Hepatic stellate cell (primary cell): ENCODE measurements at regions not wholly inside any gene's neighbourhood (a gene's known extent, or its start where the extent isn't known, plus 50 kb on each side); places are given as distances from the start of the nearest gene placed in this dataset.

Source experiments
- DNase-seq: peaks from one replicate; pipeline ENCODE4 v3.0.0; 2011; ENCODE audit warnings: low spot score

- no peak for DNase-seq
Measured at GRCh38 chr12:91576432-91576831, 393.8 kb upstream of the DCN start.

- no peak for DNase-seq
Measured at GRCh38 chr12:91575630-91576029, 393.0 kb upstream of the DCN start.

DNA sequence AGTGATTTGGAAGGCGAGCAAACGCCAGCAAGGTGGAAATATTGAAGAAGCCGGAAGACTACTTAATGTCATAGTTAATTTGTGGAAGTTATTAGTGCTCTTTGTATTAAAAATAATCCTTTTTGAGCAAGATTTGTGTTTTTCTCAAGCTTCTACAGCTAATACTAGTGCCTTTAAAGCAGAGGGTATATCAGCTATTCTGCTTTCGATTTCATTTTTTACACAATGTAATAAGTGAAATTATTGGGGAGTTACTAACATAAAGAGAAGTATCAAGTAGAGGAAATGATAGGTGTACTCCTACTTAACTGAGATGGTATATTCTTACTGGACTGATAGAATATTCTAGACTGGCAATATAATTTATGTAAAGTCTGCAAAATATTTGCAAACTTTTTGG lies 392.4 kb upstream of the DCN start:
- DNase-seq: no peak

GRCh38 chr12:91574391-91574790 lies 391.8 kb upstream of the DCN start:
- DNase-seq: no peak

DNA sequence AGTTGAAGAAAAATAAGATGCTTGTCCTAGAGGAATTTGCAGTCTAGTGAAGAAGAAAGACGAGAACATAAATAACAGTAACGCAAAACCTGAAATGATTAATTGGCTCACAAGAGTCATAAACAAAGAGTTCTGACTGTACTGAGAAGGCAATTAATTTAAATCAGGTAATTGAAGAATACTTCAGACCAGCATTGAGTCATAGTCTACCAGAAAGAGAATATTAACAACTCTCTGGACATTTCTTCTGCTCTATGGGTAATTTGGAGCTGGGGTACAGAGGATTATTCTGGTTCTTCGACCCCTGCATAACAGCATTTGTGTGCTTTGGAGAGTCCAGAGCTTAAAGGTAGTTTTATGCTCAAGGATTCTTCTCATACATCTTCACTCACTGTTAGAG lies 390.3 kb upstream of the DCN start:
- DNase-seq: no peak

DNA sequence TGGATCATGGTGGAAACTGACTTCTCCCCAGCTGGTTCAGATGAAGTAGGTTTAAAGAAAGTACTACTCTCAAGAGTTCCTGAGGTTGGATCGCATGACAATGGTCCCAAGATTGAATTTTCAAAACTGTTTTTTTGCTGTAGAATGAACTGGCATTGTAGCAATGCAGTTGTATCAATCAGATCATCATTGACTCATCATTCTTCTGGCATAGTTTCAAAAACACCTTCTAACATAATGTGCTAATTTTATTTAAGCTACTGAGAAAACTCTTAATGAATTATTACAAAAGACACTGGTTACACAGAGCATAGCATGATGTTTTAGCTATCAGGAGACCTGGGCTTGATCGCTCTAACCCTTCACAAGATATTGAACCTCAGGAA lies 384.5 kb upstream of the DCN start:
- no peak for DNase-seq

DNA sequence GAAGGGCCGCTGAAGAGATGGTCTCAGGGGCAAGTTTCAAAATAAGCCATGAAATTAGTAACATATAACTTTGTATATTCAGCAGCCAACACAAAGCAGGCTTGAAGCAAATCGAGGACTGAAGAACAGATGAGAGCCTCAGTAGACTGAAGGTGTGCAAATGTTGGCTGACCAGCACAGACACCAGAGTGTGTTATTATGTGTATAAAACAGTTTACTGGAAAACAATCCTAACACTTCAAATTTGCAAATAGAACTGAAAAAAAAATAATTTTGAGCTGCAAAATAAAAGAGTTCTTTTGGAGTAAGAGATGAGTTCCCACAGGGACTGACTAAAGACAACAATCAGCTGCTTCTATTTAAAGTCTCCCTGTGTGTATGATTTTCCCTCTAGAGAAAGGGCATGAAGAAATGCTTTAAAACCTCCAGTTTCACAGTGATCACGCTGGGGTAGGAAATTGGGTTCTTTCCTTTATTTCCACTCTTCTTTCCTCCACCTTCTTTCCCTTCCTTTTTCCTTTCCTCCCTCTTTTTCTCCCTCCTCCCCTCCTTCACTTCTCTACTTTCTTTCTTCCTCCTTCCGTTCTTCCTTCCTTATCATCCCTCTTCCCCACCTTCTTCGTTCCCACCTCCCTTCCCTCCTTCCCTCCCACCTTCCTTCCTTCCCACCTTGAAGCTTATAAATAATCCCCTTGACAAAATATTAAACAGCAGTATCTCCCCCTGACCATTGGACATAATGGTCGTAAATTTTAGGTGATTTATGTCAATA lies 383.9 kb upstream of the DCN start:
- DNase-seq: no peak

GRCh38 chr12:91565846-91566245 lies 383.2 kb upstream of the DCN start:
- DNase-seq: no peak

- DNase-seq: no peak
Measured at GRCh38 chr12:91565246-91565645, 382.6 kb upstream of the DCN start.

DNA sequence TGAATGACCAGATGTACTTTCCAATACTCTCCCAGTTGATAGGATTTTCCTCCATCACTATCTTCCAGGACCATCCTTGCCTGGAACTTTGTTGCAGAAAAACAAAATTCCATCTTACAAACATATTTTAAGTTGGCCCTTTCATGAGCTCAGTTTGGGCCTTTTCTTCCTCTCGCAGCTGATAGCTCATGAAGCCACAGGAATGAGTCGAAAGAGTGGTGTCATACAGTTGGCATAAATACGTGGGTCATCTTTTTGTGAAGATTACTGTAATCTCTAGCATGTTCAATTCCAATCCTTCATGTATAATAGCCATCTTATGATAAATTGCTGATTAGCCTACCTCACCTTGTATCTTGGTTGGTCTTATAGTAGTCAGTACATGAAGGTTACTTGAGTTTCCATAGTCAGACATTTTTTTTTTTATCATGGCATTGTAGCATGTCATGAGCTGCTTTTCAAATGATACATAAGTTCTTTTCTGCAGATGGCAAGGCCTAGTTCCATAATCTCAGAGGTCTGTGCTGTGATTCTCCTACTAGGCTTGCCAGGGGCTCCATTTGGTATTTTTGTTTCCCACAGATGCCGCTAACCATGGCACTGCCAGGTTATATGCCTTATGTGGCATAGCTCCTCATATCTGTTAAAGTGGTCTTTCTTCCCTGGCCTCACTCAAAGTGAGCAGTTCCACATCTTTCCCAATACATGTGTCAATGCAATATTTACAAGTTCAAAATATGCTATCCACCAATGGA lies 380.6 kb upstream of the DCN start:
- DNase-seq: no peak

- no peak for DNase-seq
Measured at GRCh38 chr12:91562476-91562875, 379.9 kb upstream of the DCN start.

DNA sequence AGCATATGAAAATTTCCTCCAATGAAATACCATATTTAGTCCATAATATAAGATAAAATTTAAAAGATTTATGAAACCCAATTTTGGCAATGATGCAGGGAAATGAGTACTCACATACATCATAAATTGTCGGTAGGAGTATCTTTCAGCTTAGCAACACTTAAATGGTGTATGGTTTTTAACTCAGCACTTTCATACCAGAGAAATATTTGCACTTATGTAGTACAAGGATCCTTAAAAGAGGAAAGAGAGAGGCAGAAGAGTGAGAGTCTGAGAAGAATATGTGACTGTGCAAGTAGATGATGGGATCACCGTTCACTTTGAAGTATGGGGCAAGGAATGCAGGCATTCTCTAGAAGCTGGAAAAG lies 379.3 kb upstream of the DCN start:
- no peak for DNase-seq

DNA sequence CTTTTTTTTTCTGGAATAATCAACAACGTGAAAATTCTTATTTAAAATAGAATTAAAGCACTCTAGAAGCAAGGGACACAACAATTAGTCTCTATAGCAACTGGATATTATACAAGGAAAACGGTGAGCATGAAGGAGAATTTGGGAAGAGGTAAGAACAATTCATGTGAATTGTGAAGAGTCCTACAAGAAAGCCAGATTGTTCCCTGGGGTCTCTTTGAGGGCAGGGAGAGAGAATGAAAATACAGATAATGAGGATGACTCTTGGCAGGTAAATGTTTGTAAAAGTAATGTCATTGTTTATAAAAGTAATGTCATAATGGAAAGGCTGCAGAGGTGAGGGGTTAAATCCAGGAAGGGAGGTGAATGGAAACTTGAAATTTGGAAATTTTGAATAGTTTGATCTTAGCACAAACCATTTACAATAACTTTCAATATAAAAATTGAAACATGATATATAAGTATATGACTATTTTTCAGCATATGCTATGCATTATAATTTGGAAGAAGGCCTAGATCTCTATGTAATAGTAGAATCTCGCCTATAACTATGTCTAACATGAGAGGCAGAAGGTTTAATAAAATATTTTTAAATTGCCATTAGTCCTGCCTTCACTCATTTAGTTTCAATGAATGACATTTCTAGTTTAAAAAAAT lies 378.8 kb upstream of the DCN start:
- DNase-seq: no peak

- DNase-seq: no peak
Measured at GRCh38 chr12:91556909-91557308, 374.3 kb upstream of the DCN start.

DNA sequence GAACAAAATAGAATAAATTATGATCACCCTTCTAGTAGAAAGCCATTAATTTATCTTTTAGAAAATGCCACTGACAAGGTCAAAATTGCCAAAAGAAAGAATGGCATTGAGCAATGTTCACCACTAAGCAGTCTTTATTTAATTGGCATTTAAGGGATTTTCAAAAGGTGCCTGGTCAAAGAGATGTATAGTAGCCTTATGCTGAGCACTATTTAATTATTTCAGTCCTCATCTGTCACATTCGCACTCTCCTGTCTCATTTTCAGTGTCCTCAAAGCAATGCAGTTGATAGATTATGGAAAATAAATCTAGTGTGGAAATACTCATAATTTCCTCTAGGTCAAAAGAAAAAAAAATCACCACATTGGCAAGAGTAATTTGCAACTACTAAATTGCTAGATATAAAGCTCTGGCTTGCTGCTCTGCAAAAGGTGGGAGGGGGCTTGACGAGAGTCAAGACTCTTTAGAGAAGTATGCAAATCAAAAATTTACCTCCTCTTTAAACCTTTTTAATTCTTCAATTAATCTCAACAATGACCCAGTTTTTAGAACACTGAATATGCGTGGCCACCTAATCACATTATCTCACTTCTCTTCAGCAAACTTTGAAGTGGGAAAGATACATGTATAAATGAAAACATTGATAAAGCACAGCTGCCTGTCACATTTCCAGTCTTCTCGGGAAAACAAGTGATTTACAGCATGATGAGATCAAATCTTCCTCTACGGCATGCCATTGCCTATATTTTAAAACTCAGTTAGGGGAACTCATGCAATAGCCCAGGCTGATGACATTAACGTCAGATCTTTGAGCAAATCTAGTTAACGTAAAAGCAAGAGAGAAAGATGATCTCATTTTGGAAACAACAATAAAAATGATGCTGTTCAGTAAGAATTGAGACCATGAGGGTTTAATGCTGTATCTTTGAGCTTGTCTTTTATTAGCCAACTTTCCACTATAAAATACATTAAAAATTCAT lies 373.1 kb upstream of the DCN start:
- DNase-seq: no peak

DNA sequence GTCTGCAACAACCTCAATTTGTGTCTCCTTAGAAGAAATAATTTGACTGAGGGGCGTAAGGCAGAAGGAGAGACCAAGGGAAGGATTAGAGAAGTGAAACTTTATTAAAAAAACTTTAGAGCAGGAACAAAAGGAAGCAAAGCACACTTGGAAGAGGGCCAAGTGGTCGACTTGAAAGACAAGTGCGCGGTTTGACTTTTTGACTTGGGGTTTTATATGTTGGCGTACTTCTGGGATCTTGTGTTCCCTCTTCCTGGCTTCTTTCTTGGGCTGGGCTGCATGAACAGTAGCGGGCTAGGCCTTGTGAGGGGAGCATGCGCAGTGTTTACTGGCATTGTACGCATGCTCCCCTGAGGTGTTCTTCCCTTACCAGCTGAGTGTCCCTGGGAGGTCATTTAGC lies 369.3 kb upstream of the DCN start:
- DNase-seq: no peak

- DNase-seq: no peak
Measured at GRCh38 chr12:91551242-91551641, 368.6 kb upstream of the DCN start.

- DNase-seq: no peak
Measured at GRCh38 chr12:91542666-91543065, 360.0 kb upstream of the DCN start.

- no peak for DNase-seq
Measured at GRCh38 chr12:91542067-91542466, 359.4 kb upstream of the DCN start.

DNA sequence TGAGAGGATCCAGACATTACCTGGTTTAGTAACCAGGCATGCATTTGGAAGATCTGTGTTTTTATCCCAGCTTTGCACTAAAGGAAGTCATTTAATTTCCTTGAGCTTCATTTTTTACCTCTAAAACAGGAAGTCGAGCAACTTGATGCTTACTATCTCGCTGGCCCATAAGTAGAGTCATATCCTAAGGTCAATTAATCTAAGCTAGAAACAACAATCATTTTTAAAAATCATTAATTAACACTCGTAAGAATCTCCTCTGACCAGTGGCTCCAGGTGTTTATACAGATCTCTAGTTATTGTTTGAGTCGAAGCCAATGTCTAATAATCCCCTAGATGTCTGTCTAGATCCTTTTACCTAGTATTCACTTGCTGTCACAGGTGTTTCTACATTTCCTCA lies 355.8 kb upstream of the DCN start:
- DNase-seq: no peak

DNA sequence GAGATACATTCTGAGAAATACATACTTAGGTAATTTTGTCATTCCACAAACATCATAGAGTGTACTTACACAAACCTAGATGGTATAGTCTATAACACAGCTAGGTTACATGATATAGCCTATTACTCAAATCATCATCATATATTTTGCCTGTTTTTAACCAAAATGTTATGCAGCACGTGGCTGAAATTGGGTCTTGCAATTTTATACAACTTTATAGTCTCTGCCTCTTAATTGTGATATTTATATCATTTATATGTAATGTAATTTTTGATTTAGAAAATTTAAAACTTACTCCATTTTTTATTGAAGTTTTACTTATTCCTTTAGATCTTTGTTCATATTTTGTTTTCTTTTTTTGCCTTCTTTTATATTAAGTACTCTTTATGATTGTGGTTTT lies 350.7 kb upstream of the DCN start:
- no peak for DNase-seq

- no peak for DNase-seq
Measured at GRCh38 chr12:91529829-91530228, 347.2 kb upstream of the DCN start.
